Activated CD8-positive, alpha-beta T cell treated with anti-CD3 and anti-CD28 coated beads for 36 hours (primary cell): ENCODE measurements at regions not wholly inside any gene's neighbourhood (a gene's known extent, or its start where the extent isn't known, plus 50 kb on each side); places are given as distances from the start of the nearest gene placed in this dataset.

Experiments
- ATAC-seq: fragments of 200-7000 bp; cut with Tn5 transposase; one replicate; pipeline ENCODE4 v1.10.0; 2021; ENCODE audit warnings: mild to moderate bottlenecking, moderate library complexity
- CTCF ChIA-PET: fragments of 350-600 bp; sonication (Branson Sonifier 250); formaldehyde crosslinking; loops from one replicate; lab custom pipeline; 2021; ENCODE audit warnings: antibody characterized with exemption; lab: Charles Lee
- POLR2A ChIA-PET: fragments of 350-600 bp; sonication (Branson Sonifier 250); formaldehyde crosslinking; loops from one replicate; lab custom pipeline; 2021; ENCODE audit warnings: antibody characterized with exemption; lab: Charles Lee
- DNase-seq: peaks from one replicate; pipeline ENCODE4 v3.0.0-alpha.2; 2020
- H3K27ac Mint-ChIP-seq: one replicate; pipeline ENCODE4 v1.8.0; 2021; ENCODE audit warnings: mild to moderate bottlenecking, mixed read lengths
- H3K27me3 Mint-ChIP-seq: one replicate; pipeline ENCODE4 v1.8.0; 2021; ENCODE audit warnings: mixed read lengths
- H3K36me3 Mint-ChIP-seq: one replicate; pipeline ENCODE4 v1.8.0; 2021; ENCODE audit warnings: low read depth, mixed read lengths
- H3K4me1 Mint-ChIP-seq: one replicate; pipeline ENCODE4 v1.8.0; 2021; ENCODE audit warnings: low read depth, mixed read lengths
- H3K4me3 Mint-ChIP-seq: one replicate; pipeline ENCODE4 v1.8.0; 2021; ENCODE audit warnings: mild to moderate bottlenecking, moderate library complexity, mixed read lengths
- H3K9me3 Mint-ChIP-seq: one replicate; pipeline ENCODE4 v1.8.0; 2021; ENCODE audit warnings: mixed read lengths
- intact Hi-C: fragments of 100-400 bp; cut with micrococcal nuclease; formaldehyde crosslinking; loops from one replicate; pipeline ENCODE4 v1.10.0; 2022
- TF ChIP-seq, protein P1 (sequence below): fragments of 200-600 bp; IDR thresholded peaks from one replicate; pipeline ENCODE4 v1.8.0; 2022; ENCODE audit warnings: antibody characterized with exemption, mild to moderate bottlenecking

GRCh38 chr10:42984035-42984610, 92.7 kb upstream of the RET start:
- no peaks in the 10 kb centered on the region for H3K27me3 Mint-ChIP-seq
- ATAC-seq (no peak), DNase-seq (no peak)
- intact Hi-C loops: no loop called here
- ChIA-PET CTCF (no interaction called here), POLR2A (no interaction called here)
- H3K9me3 Mint-ChIP-seq: no peaks in the 10 kb centered on the region
- TF ChIP-seq, protein P1, sequence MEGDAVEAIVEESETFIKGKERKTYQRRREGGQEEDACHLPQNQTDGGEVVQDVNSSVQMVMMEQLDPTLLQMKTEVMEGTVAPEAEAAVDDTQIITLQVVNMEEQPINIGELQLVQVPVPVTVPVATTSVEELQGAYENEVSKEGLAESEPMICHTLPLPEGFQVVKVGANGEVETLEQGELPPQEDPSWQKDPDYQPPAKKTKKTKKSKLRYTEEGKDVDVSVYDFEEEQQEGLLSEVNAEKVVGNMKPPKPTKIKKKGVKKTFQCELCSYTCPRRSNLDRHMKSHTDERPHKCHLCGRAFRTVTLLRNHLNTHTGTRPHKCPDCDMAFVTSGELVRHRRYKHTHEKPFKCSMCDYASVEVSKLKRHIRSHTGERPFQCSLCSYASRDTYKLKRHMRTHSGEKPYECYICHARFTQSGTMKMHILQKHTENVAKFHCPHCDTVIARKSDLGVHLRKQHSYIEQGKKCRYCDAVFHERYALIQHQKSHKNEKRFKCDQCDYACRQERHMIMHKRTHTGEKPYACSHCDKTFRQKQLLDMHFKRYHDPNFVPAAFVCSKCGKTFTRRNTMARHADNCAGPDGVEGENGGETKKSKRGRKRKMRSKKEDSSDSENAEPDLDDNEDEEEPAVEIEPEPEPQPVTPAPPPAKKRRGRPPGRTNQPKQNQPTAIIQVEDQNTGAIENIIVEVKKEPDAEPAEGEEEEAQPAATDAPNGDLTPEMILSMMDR: no peak
- no peak overlapping the region for H3K4me3 Mint-ChIP-seq
- peaks cover 9% of the 10 kb centered on the region for H3K4me1 Mint-ChIP-seq
- no peak overlapping the region for H3K27ac Mint-ChIP-seq
- no peaks in the 10 kb centered on the region for H3K36me3 Mint-ChIP-seq

DNA sequence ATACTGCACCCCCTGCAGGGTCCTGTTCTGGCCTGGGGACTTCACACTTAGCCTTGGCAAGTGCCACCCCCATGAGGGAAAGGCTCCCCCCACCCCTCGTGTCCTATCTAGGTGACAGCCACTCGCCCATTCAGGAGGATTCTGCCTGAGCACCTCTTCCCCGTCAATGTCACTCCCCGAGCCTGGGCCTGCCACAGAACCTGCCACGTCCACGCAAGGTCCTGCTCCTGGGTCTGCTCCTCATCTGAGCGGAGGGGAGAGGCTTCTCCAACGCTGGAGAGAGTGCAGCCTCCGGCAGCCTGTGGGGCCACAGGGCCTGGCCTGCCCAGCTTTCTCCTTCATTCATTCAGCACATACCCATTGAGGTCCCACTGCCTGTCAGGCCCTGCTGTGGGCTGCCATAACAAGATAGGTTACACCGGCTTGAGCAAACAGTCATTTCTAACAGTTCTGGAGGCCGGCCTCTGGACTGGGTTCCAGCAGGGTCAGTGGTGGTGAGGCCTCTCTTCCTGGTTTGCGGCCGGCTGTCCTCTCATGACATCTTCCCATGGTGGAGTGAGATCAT, 92.0 kb upstream of the RET start:
- TF ChIP-seq, protein P1: no peak
- intact Hi-C loops: no loop called here

DNA sequence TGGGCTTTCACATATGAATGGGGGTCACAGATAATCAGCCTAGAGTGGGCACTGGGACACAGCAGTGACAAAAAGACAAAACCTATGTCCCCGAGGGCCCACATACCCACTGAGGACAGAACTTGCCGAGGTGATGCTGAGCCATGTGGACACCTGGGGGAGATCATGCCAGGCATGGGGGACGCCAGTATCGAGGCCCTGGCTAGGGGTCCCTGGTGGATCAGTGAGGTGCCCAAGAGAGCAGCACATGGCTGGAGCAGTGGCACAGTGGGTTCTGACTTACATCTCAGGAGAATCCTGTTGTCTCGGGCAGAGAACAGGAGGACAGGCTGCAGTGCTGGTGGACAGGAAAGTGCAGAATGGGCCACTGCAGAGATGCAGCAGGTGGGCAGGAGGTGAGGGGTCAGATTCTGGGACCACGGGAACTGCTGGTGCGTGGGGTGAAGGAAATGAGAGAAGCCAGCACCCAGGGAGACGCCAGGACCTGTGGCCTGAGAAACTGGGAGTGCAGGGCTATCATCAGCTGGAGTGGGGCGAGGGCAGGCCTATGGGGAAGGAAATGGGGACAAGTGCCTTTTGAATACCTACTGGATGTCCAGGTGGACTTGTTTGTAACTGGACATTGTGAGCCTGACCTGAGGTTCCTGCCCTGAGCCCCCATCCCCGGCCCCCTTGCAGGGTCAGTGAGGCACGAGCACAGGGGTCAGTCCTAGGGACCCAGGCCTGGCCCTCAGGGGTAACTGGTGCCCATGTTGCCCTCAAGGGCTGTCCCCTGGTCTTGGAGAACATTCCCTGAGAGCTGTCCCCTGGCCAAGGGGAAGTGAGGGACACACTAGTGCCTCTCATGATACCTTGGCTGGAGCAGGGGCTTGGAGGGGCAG, 91.2 kb upstream of the RET start:
- Mint-ChIP-seq H3K27ac (no peak overlapping the region), H3K4me3 (no peak overlapping the region), H3K27me3 (no peaks in the 10 kb centered on the region), H3K4me1 (peaks cover 16% of the 10 kb centered on the region), H3K9me3 (no peaks in the 10 kb centered on the region), H3K36me3 (no peaks in the 10 kb centered on the region)
- TF ChIP-seq, protein P1: no peak
- ChIA-PET POLR2A (no interaction called here), CTCF (no interaction called here)
- DNase-seq (no peak), ATAC-seq (no peak)
- intact Hi-C loops: no loop called here

More for the DNA sequence above, 92.0 kb upstream of the RET start:
- ChIA-PET CTCF (no interaction called here), POLR2A (no interaction called here)
- peaks cover 13% of the 10 kb centered on the region for H3K4me1 Mint-ChIP-seq
- H3K4me3 Mint-ChIP-seq: no peak overlapping the region
- no peaks in the 10 kb centered on the region for H3K27me3 Mint-ChIP-seq
- DNase-seq: no peak
- no peak for ATAC-seq
- no peaks in the 10 kb centered on the region for H3K36me3 Mint-ChIP-seq
- no peaks in the 10 kb centered on the region for H3K9me3 Mint-ChIP-seq
- no peak overlapping the region for H3K27ac Mint-ChIP-seq

DNA sequence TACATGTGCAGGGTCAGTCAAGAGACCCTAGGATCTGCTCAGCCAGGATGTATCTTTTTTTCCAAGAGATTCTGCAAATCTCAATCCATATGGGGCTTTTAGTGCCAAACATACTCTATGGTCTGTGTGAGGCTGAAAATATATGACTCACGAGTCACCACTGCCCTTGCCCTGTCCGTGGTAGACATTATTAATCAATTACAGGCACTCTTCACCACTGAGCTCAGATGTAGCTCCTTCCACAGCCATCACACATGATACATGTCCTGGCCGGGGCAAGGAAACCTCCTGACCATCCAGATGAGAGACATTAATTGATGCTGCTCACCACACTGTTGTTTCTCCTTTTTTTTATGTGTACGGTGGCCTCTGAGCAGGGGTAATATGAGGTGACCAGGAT, 90.2 kb upstream of the RET start:
- H3K36me3 Mint-ChIP-seq: no peaks in the 10 kb centered on the region
- ATAC-seq (no peak), DNase-seq (no peak)
- H3K4me1 Mint-ChIP-seq: peaks cover 17% of the 10 kb centered on the region
- H3K4me3 Mint-ChIP-seq: no peak overlapping the region
- intact Hi-C loops: no loop called here
- H3K27me3 Mint-ChIP-seq: no peaks in the 10 kb centered on the region
- H3K27ac Mint-ChIP-seq: no peak overlapping the region
- no peaks in the 10 kb centered on the region for H3K9me3 Mint-ChIP-seq
- POLR2A ChIA-PET: no interaction called here
- TF ChIP-seq, protein P1: no peak
- CTCF ChIA-PET: no interaction called here

GRCh38 chr10:42987121-42987541, 89.7 kb upstream of the RET start:
- POLR2A ChIA-PET: no interaction called here
- Mint-ChIP-seq H3K4me1 (peaks cover 17% of the 10 kb centered on the region), H3K4me3 (no peak overlapping the region), H3K27ac (no peak overlapping the region), H3K36me3 (no peaks in the 10 kb centered on the region), H3K9me3 (no peaks in the 10 kb centered on the region), H3K27me3 (no peaks in the 10 kb centered on the region)
- CTCF ChIA-PET: no interaction called here
- ATAC-seq (peak; percentile 19), DNase-seq (peak; percentile 19)
- TF ChIP-seq, protein P1: no peak
- intact Hi-C loops: no loop called here
